Type B pancreatic cell (in vitro differentiated cells): ENCODE measurements at regions not wholly inside any gene's neighbourhood (a gene's known extent, or its start where the extent isn't known, plus 50 kb on each side); places are given as distances from the start of the nearest gene placed in this dataset.
"Not testable (repeated sequence)": the region's sequence is repeated elsewhere in the genome, so short reads cannot be mapped to it uniquely, and the experiment has no call there.

ENCODE experiments used
- DNase-seq: peaks from one replicate; pipeline ENCODE4 v3.0.0; 2021; ENCODE audit warnings: mixed read lengths; ENCODE audit not compliant: unreplicated experiment; ENCODE audit errors: extremely low spot score
- H3K27ac Mint-ChIP-seq: 2 replicates; pipeline ENCODE4 v1.8.0; 2021; ENCODE audit warnings: mild to moderate bottlenecking, mixed read lengths
- H3K27me3 Mint-ChIP-seq: 2 replicates; pipeline ENCODE4 v1.8.0; 2021; ENCODE audit warnings: mixed read lengths
- H3K36me3 Mint-ChIP-seq: 2 replicates; pipeline ENCODE4 v1.8.0; 2021; ENCODE audit warnings: mixed read lengths
- H3K4me1 Mint-ChIP-seq: one replicate; pipeline ENCODE4 v1.8.0; 2021; ENCODE audit warnings: mixed read lengths; ENCODE audit not compliant: unreplicated experiment
- H3K4me3 Mint-ChIP-seq: 2 replicates; pipeline ENCODE4 v1.8.0; 2021; ENCODE audit warnings: mild to moderate bottlenecking, mixed read lengths
- H3K9me3 Mint-ChIP-seq: 2 replicates; pipeline ENCODE4 v1.8.0; 2021; ENCODE audit warnings: mixed read lengths
- TF ChIP-seq, protein P1 (sequence below): fragments of 200-600 bp; sonication (generic); conservative IDR thresholded peaks from 2 replicates; pipeline ENCODE4 v1.5.0; 2021; ENCODE audit warnings: antibody characterized with exemption, mild to moderate bottlenecking

GRCh38 chr3:72165317-72165716 lies 380.4 kb upstream of the PROK2 start:
- H3K27me3 Mint-ChIP-seq: peaks cover 10% of the 10 kb centered on the region
- H3K27ac Mint-ChIP-seq: no peak overlapping the region
- no peaks in the 10 kb centered on the region for H3K36me3 Mint-ChIP-seq
- no peak overlapping the region for H3K4me3 Mint-ChIP-seq
- H3K9me3 Mint-ChIP-seq: peaks cover 12% of the 10 kb centered on the region
- peaks cover 18% of the 10 kb centered on the region for H3K4me1 Mint-ChIP-seq
- no peak for DNase-seq
- TF ChIP-seq, protein P1, sequence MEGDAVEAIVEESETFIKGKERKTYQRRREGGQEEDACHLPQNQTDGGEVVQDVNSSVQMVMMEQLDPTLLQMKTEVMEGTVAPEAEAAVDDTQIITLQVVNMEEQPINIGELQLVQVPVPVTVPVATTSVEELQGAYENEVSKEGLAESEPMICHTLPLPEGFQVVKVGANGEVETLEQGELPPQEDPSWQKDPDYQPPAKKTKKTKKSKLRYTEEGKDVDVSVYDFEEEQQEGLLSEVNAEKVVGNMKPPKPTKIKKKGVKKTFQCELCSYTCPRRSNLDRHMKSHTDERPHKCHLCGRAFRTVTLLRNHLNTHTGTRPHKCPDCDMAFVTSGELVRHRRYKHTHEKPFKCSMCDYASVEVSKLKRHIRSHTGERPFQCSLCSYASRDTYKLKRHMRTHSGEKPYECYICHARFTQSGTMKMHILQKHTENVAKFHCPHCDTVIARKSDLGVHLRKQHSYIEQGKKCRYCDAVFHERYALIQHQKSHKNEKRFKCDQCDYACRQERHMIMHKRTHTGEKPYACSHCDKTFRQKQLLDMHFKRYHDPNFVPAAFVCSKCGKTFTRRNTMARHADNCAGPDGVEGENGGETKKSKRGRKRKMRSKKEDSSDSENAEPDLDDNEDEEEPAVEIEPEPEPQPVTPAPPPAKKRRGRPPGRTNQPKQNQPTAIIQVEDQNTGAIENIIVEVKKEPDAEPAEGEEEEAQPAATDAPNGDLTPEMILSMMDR: no peak

DNA sequence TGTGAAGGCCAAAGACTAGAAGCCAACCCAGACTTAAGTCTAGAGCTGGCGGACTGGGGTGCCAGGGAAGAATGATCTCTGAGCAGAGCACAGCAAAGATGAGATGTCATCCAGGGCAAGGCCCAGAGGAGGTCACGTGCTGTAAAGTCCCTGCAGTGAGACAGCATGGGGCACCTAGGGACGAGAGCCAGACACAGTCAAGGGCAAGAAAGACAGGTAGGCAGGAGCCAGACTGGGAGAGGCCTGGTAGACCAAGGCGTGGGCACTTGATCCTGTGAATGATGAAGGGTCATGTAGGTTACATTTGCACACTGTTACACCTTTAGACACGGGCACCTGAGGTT lies 379.7 kb upstream of the PROK2 start:
- peaks cover 12% of the 10 kb centered on the region for H3K9me3 Mint-ChIP-seq
- peaks cover 10% of the 10 kb centered on the region for H3K27me3 Mint-ChIP-seq
- TF ChIP-seq, protein P1: no peak
- no peak overlapping the region for H3K4me3 Mint-ChIP-seq
- peaks cover 21% of the 10 kb centered on the region for H3K4me1 Mint-ChIP-seq
- no peak for DNase-seq
- no peak overlapping the region for H3K27ac Mint-ChIP-seq
- H3K36me3 Mint-ChIP-seq: no peaks in the 10 kb centered on the region

DNA sequence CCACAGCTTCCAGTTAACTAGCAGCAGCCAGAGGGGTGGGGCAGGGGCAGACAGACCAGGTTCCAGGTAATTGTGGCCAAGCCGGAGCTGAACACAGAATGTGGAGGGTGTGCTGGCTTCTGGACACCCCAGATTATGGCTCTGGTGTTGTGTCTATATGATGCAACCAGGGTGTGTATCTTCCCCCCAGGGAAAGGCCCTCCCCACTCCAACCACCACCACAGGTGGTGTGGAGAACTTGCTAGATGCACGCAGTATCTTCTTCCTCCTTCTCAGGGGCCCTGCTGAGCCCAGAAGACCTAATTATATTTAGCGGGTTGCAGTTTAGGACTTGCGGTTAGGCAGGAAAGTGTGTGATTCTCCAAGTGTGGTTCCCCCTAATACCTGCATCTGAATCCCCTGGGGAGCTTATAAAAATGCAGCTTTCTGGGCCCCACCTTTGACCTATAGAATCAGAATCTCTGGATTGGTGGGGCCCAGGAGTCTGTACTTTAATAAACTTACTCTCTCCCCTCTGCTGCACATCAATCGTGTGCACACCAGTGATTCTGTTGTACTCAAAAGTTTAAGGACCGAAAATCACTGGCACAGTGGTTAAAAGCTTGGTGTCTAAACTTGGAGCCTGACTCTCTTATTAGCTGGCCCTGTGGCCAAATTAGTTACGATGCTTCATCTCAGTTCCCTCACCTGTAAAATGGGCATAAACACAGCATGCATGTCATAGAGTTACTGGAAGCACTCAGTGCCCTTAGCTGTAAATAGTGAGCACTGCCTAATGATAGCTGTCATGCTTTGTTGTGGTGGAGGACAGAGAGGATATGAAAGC lies 379.1 kb upstream of the PROK2 start:
- Mint-ChIP-seq H3K4me1 (peaks cover 21% of the 10 kb centered on the region), H3K27ac (no peak overlapping the region), H3K4me3 (no peak overlapping the region), H3K9me3 (peaks cover 12% of the 10 kb centered on the region), H3K36me3 (no peaks in the 10 kb centered on the region), H3K27me3 (peaks cover 10% of the 10 kb centered on the region)
- TF ChIP-seq, protein P1: no peak
- DNase-seq: no peak

GRCh38 chr3:72162649-72163184 lies 377.8 kb upstream of the PROK2 start:
- H3K27ac Mint-ChIP-seq: no peak overlapping the region

DNA sequence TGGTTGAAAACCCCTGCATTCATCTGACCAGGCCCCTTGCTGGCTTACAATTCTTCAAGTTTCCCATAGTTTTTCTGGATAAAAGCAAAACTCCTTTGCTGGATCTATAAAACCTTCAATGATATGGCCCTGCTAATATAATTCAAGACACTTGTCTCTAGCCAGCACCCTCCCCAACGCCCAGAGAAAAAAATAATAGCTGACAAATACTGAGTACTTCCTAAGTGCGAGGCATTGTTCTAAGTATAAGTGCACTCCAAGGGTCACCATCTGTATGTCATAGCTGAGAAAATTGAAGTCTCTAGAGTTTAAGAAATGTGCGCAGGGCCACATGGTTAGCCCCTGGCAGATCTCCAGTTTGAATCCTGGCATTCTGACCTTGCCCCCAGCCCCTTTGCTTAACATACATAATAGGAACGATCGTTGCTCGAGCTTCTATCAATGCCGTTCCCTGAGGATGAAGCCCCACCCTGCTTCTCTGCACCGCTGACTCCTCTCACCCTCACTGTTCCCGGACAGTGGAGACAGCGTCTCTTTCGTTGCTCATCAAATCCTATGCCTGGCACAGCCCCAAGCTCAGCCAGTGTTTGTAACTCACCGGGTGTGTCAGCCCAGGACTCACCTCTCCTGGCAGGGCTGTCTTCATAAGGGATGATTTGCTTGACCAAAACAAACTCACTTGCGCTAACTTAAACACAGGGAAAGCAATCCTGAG lies 377.1 kb upstream of the PROK2 start:
- H3K9me3 Mint-ChIP-seq: no peaks in the 10 kb centered on the region
- no peak overlapping the region for H3K4me3 Mint-ChIP-seq
- no peak for DNase-seq
- H3K27ac Mint-ChIP-seq: no peak overlapping the region
- no peaks in the 10 kb centered on the region for H3K36me3 Mint-ChIP-seq
- peaks cover 14% of the 10 kb centered on the region for H3K27me3 Mint-ChIP-seq
- H3K4me1 Mint-ChIP-seq: peaks cover 26% of the 10 kb centered on the region
- TF ChIP-seq, protein P1: no peak

More at GRCh38 chr3:72162649-72163184, 377.8 kb upstream of the PROK2 start:
- Mint-ChIP-seq H3K4me1 (peaks cover 26% of the 10 kb centered on the region), H3K4me3 (no peak overlapping the region), H3K27me3 (peaks cover 14% of the 10 kb centered on the region), H3K36me3 (no peaks in the 10 kb centered on the region), H3K9me3 (peaks cover 4% of the 10 kb centered on the region)
- TF ChIP-seq, protein P1: no peak
- DNase-seq: no peak

DNA sequence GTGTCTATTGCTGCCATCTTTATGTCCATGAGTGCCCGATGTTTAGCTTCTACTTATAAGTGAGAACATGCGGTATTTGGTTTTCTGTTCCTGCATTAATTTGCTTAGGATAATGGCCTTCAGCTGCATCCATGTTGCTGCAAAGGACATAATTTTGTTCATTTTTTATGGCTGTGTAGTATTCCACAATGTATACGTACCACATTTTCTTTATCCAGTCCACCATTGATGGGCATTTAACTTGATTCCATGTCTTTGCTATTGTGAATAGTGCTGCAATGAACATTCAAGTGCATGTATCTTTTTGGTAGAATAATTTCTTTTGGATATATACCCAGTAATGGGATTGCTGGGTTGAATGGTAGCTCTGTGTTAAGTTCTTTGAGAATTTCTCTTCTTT lies 376.3 kb upstream of the PROK2 start:
- not testable (repeated sequence) for DNase-seq, H3K4me3 Mint-ChIP-seq, H3K27ac Mint-ChIP-seq, H3K9me3 Mint-ChIP-seq, H3K36me3 Mint-ChIP-seq
- Mint-ChIP-seq H3K4me1 (peaks cover 31% of the 10 kb centered on the region), H3K27me3 (peaks cover 20% of the 10 kb centered on the region)
